SJSA1 (cell line): ENCODE measurements at regions not wholly inside any gene's neighbourhood (a gene's known extent, or its start where the extent isn't known, plus 50 kb on each side); places are given as distances from the start of the nearest gene placed in this dataset.

ENCODE experiments used
- DNase-seq, 2 experiments: peaks; one replicate each; pipeline ENCODE4 v3.0.0-alpha.2; 2015 to 2020; ENCODE audit warnings: low spot score in 2 of 2, low read depth in 1 of 2
- H3K27ac ChIP-seq: fragments of 250-450 bp; sonication (Bioruptor Pico); 2 replicates; pipeline ENCODE4 v1.5.1; 2020; ENCODE audit warnings: mild to moderate bottlenecking, moderate library complexity
- H3K27me3 ChIP-seq: fragments of 250-450 bp; sonication (Bioruptor Pico); replicated peaks from 2 replicates; pipeline ENCODE4 v1.5.1; 2020; ENCODE audit warnings: mild to moderate bottlenecking, moderate library complexity
- H3K36me3 ChIP-seq: fragments of 250-450 bp; sonication (Bioruptor Pico); 2 replicates; pipeline ENCODE4 v1.5.1; 2020; ENCODE audit warnings: mild to moderate bottlenecking
- H3K4me1 ChIP-seq: fragments of 250-450 bp; sonication (Bioruptor Pico); replicated peaks from 2 replicates; pipeline ENCODE4 v1.6.1; 2021; ENCODE audit warnings: mild to moderate bottlenecking
- H3K4me3 ChIP-seq: fragments of 250-450 bp; sonication (Bioruptor Pico); 2 replicates; pipeline ENCODE4 v1.5.1; 2020; ENCODE audit warnings: mild to moderate bottlenecking
- H3K9me3 ChIP-seq: fragments of 250-450 bp; sonication (Bioruptor Pico); replicated peaks from 2 replicates; pipeline ENCODE4 v1.5.1; 2020; ENCODE audit warnings: mild to moderate bottlenecking

DNA sequence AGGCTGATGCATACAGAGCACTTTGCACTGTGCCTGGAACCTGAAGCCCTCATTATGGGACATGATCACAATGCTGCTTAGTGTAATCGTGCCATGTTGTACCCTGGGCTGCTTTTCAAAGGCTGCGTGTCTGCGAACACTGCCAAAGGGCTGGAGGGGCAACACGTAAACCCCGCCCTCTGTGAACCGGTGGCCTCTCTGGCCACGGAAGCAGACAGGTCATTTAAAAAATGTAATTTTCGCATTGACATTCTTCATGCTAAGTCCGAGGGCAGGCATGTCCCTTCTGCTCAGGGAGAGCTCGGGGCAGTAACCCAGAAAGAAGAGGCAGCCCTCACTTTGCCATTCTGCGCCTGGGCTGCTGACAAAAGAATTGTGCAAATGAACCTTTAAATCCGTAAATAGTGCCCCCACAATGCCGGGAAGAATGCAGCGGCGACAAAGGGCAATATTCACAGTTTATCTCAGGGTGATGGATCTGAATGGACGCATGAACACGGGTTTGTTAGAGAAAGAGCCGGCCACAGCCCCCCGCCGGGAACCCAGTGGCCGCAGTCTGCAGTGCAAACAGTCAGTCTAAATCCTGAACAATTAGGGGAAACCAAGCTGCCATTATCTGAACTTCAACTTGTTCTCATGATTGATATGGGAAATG lies 226.1 kb downstream of the MYCN start:
- Histone ChIP-seq H3K27ac (no peak overlapping the region), H3K4me1 (no peaks in the 10 kb centered on the region), H3K27me3 (no peaks in the 10 kb centered on the region), H3K9me3 (no peaks in the 10 kb centered on the region), H3K36me3 (no peaks in the 10 kb centered on the region), H3K4me3 (no peak overlapping the region)
- DNase-seq, result no peak

DNA sequence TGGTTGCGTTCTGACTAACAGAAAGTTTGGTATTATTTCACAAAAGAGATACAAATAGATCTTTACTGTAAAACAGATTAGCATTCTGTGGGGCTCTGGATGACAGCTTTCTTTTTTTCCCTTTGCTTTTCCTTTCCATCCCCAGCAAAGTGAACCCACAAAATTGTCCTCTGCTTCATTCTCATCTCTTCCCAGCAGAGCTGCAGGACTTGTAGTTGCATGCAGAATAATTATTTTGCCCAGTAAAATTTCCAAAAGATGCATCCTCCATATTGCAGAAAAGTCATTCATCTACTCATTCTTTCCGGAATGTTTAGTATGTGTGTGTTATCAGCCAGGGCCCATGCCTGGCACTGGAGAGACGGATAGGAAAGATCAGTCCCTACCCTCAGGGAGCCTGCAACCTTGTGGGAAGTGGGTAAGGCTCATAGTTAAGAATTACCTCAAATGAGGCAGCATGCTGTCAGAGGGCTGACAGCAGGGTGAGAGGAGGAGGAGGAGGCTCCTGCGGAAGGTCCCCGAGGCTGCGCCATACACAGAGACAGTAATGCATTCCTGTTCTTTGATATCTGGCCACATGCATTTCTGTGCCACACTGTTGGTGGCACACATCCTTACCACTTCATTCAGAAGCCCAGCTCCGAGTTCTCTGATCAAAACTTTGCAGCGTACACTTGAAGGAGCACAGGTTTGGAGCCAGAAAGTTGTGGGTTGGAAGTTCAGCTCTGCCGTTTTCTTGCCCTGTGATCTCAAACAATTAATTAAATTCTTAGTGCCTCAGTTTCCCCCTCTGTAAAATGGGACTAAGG lies 225.4 kb downstream of the MYCN start:
- H3K9me3 ChIP-seq, result no peaks in the 10 kb centered on the region

DNA sequence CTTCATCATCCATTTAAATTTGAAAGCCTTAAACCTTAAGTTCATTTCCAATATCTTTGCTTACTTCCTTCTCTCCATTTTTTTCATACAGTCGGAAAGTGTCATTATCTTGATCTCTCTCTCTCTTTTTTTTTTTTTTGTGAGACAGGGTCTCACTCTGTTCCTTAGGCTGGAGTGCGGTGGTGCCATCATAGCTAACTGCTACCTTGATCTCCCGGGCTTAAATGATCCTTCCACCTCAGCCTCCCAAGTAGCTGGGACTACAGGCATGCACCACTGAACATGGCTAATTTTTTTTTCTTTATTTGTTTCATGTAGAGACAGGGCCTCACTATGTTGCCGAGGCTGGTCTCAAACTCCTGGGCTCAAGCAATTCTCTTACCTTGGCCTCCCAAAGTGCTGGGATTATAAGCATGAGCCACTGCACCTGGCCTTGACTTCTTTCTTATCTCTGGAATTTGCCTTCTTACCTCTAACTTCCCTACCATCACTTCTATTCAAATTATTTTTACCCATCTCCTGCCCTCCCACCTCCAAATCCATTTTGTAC lies 222.2 kb downstream of the MYCN start:
- H3K27me3 ChIP-seq, result no peaks in the 10 kb centered on the region
- no peaks in the 10 kb centered on the region for H3K4me1 ChIP-seq
- H3K36me3 ChIP-seq, result no peaks in the 10 kb centered on the region
- H3K4me3 ChIP-seq, result no peak overlapping the region
- H3K9me3 ChIP-seq, result no peaks in the 10 kb centered on the region
- peak in 1 of 2 experiments; percentile 20 for DNase-seq
- no peak overlapping the region for H3K27ac ChIP-seq

More for the DNA sequence above, 225.4 kb downstream of the MYCN start:
- Histone ChIP-seq H3K27ac (no peak overlapping the region), H3K4me3 (no peak overlapping the region), H3K27me3 (no peaks in the 10 kb centered on the region), H3K4me1 (no peaks in the 10 kb centered on the region), H3K36me3 (no peaks in the 10 kb centered on the region)
- no peak for DNase-seq

DNA sequence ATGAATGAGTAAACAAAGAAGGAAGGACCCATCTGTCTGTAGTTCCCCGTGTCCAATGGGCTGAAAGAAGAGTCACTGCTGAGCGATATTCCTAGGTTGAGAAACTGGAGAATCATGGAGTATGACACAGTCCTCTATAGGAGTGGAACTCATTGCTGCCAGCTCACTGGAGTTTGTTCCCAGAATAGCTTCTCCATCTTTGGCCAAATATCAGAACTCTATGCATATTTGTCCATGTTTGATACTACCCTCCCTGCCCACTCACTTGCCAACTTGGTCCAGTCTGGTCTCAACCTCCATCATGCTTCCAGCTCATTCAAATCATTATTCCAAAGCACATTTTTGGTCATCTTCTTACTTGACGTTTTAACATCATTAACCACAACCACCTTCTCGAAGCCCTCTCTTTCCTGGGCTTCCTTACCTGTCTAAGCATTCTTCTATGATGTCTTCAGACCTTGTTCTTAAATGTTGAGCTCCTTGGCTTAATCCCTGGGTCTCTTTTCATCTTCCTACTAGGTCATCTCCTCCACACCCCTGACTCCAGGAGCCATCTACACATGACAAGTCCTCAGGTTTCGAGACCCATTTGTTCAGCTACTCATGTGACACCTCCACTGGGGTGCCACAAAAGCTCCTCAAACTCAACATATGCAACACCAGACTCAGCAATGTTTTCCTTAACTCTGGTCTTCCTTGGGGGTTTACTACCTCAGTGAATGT lies 221.6 kb downstream of the MYCN start:
- Histone ChIP-seq H3K4me1 (no peaks in the 10 kb centered on the region), H3K36me3 (no peaks in the 10 kb centered on the region), H3K9me3 (no peaks in the 10 kb centered on the region), H3K27ac (no peak overlapping the region), H3K4me3 (no peak overlapping the region), H3K27me3 (no peaks in the 10 kb centered on the region)
- peak in 1 of 2 experiments; percentile 10 for DNase-seq

DNA sequence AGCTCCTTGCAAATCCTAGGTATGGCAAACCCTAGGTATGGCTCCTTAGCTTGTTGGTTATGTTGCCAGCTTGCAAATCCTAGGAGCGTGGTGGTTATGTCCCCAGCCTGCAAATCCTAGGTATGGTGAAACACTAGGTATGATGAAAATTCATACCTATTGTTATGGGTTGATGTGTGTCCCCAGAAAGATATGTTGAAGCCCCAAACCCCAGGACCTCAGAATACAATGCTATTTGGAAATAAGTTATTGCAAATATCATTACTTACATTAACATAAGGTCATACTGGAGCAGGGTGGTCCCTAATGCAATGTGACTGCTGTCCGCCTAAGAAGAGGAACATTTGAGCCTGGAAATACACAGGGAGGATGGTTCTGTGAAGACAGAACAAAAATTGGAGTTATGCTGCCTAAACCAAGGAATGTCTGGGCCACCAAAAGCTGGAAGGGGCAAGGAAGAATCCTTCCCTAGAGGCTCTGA lies 220.8 kb downstream of the MYCN start:
- Histone ChIP-seq H3K27me3 (no peaks in the 10 kb centered on the region), H3K36me3 (no peaks in the 10 kb centered on the region), H3K4me3 (no peak overlapping the region), H3K4me1 (no peaks in the 10 kb centered on the region), H3K9me3 (no peaks in the 10 kb centered on the region), H3K27ac (no peak overlapping the region)
- no peak for DNase-seq

DNA sequence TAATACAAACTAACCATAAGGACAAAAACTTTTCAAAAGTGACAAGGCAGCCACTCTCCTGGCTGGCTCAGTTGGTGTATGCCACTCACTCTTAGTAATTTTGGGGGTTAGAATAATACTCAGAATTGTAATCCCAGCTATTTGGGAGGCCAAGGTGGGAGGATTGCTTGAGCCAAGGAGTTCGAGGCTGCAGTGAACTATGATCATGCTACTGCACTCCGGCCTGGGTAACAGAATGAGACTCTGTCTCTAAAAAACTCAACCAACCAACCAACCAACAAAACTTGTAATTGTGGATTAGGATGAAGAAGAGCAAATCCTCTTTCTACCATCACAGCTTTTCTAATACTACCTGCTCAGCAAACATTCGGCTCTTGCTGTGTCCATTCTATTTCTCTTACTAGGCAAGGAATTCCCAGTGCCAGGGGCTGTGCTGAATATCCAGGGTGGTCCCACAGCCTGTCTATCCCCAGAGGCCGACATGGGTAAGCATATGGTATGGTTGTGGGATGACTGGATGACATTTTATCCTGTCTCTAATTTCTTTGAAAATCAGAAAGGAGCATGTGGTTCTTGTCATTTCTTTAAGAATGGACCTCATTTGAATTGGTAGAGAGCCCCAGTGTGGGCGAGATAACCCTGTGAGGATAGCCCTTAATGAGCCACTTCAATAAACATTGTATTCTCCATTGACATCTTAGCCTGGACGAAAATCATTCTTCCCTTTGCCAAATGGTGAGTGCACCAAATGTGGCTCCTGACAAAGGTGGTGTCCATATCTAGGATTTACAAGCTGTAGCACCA lies 220.1 kb downstream of the MYCN start:
- Histone ChIP-seq H3K36me3 (no peaks in the 10 kb centered on the region), H3K4me1 (no peaks in the 10 kb centered on the region), H3K9me3 (no peaks in the 10 kb centered on the region), H3K27me3 (no peaks in the 10 kb centered on the region), H3K27ac (no peak overlapping the region), H3K4me3 (no peak overlapping the region)
- DNase-seq, result no peak

- Histone ChIP-seq H3K4me1 (no peaks in the 10 kb centered on the region), H3K27ac (no peak overlapping the region), H3K36me3 (no peaks in the 10 kb centered on the region), H3K9me3 (no peaks in the 10 kb centered on the region; the same call in 1 of the 2 replicates), H3K27me3 (no peaks in the 10 kb centered on the region), H3K4me3 (no peak overlapping the region)
- no peak for DNase-seq
Observed at GRCh38 chr2:16156411-16156810, 216.1 kb downstream of the MYCN start.

GRCh38 chr2:16155766-16156165 lies 215.4 kb downstream of the MYCN start:
- Histone ChIP-seq H3K4me3 (no peak overlapping the region), H3K4me1 (no peaks in the 10 kb centered on the region), H3K27ac (no peak overlapping the region), H3K36me3 (no peaks in the 10 kb centered on the region), H3K27me3 (no peaks in the 10 kb centered on the region), H3K9me3 (no peaks in the 10 kb centered on the region; the same call in 1 of the 2 replicates)
- no peak for DNase-seq

GRCh38 chr2:16155366-16155765 lies 215.0 kb downstream of the MYCN start:
- Histone ChIP-seq H3K27me3 (no peaks in the 10 kb centered on the region), H3K9me3 (no peaks in the 10 kb centered on the region; the same call in 1 of the 2 replicates), H3K36me3 (no peaks in the 10 kb centered on the region), H3K4me1 (no peaks in the 10 kb centered on the region), H3K4me3 (no peak overlapping the region), H3K27ac (no peak overlapping the region)
- DNase-seq, result no peak

GRCh38 chr2:16154501-16155280 lies 214.3 kb downstream of the MYCN start:
- Histone ChIP-seq H3K9me3 (no peaks in the 10 kb centered on the region; the same call in 1 of the 2 replicates), H3K4me3 (no peak overlapping the region), H3K27me3 (no peaks in the 10 kb centered on the region), H3K27ac (no peak overlapping the region), H3K36me3 (no peaks in the 10 kb centered on the region), H3K4me1 (no peaks in the 10 kb centered on the region)
- DNase-seq, result no peak

GRCh38 chr2:16154061-16154460 lies 213.7 kb downstream of the MYCN start:
- H3K27ac ChIP-seq, result no peak overlapping the region
- H3K9me3 ChIP-seq, result no peaks in the 10 kb centered on the region; the same call in 1 of the 2 replicates
- no peaks in the 10 kb centered on the region for H3K36me3 ChIP-seq
- H3K4me3 ChIP-seq, result no peak overlapping the region
- H3K4me1 ChIP-seq, result no peaks in the 10 kb centered on the region
- DNase-seq, result no peak
- H3K27me3 ChIP-seq, result no peaks in the 10 kb centered on the region

GRCh38 chr2:16153754-16154035 lies 213.3 kb downstream of the MYCN start:
- no peaks in the 10 kb centered on the region; the same call in 1 of the 2 replicates for H3K9me3 ChIP-seq
- no peak overlapping the region for H3K4me3 ChIP-seq
- no peaks in the 10 kb centered on the region for H3K27me3 ChIP-seq
- H3K4me1 ChIP-seq, result no peaks in the 10 kb centered on the region
- H3K36me3 ChIP-seq, result no peaks in the 10 kb centered on the region
- no peak for DNase-seq
- no peak overlapping the region for H3K27ac ChIP-seq
